HK-2 (cell line): ENCODE measurements at regions not wholly inside any gene's neighbourhood (a gene's known extent, or its start where the extent isn't known, plus 50 kb on each side); places are given as distances from the start of the nearest gene placed in this dataset.

ENCODE experiments used
- DNase-seq: peaks from one replicate; pipeline ENCODE4 v3.0.0-alpha.2; 2018; ENCODE audit not compliant: unreplicated experiment

DNA sequence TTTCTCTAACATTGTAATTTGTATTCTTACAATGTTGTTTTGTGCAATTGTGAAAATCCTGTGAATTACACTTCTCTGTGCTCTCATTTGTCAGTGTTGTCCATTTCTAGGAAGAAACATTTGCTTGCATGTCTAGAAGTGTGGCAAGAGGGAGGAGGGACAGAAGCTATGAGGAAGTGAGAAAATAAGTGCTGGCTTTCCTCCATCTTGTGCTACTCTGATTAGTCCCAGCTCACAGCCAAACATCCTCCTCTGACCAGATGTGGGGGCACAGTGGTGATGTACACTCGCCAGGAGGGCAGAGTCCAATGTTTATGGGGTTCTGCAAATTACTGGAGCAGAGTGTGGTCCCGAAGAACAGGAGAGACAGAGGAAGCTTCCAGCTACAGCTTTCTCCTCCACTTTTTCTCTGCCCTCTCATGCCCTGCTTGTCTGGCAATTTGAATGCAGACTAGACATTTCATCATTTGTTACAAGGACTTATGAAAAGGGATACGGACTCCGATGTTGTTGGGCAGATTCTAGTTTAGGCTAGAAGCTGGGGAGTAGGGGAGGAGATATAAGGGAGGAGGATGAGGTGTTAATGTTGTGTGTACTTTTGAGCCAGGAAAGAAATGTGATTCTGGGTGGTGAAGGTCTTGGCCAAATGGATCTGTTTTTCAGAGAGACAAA lies 131.0 kb upstream of the C1GALT1 start:
- no peak for DNase-seq

- no peak for DNase-seq
Measured at GRCh38 chr7:7054252-7054830, 128.0 kb upstream of the C1GALT1 start.

DNA sequence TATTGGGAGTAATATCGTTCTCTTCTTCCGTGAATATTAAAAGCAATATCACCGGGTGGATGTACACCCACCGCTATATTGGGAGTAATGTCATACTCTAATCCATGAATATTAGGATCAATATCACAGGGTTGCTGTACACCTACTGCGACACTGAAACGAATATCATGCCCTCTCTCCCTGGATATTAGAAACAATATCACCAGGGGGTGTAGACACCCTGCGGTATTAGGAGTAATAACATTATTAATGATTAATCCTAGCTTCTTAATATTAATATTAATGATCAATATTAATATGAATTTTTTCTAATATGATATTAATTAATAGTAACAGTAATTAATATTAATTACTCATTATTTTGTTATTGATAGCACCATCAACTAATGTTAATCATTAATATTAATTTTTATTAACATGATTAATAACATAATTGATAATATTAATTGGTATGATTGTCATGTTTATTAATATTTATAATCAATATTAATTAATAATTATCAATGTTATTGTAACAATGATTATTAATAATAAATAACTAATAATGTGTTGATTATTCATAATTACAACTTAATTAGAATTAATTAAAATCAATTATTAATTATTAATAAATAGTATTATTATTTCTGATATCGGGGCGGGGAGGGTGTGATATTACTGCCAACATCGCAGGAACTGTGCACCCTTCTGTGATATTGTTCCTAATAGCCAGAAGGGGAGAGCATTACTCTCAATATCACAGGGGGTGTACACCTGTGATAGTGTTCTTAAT lies 121.3 kb upstream of the C1GALT1 start:
- no peak for DNase-seq

- no peak for DNase-seq
Measured at GRCh38 chr7:7077945-7078344, 104.4 kb upstream of the C1GALT1 start.

- no peak for DNase-seq
Measured at GRCh38 chr7:7080802-7081201, 101.5 kb upstream of the C1GALT1 start.

DNA sequence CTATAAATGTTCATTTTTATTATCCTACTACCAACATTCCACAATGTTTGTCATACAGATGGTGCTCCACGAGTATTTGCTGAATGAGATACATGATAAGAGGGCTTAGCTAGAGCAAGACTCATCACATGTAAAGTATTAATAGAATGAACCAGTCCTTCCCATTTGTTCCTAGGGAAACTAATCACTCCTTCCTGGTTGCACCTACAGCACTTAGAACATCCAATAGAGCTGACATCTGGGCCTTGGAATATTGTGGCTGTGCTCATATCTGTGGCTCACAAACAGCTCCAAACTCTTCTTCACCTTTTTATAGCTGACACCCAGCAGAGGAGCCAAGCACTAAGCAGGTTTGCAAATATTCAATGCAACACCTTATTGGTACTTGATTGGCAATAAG lies 91.9 kb upstream of the C1GALT1 start:
- no peak for DNase-seq

DNA sequence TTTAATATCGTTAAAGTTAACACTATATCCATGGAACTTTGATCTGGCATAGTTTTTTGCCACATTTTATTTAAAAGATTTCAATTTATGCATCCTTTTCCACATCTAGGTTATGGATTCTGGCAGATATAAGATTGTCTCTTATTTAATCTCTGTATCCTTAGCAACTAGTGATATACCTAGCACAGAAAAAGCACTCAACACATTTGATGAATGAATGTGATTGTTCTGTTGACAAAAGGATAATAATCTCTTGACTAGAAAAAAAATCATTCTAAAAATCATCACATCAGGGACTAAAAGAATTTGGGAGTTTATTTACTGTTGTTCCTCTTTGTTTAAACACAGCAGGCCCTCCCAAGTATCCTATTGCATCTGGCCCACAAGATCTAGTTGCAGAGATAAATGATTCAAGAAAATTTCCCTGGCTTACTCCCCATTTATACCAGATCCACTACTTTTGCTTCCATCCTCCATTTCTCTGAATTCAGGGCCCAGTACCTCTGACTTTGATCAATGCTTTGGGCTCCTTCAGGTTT lies 84.0 kb upstream of the C1GALT1 start:
- DNase-seq = no peak

DNA sequence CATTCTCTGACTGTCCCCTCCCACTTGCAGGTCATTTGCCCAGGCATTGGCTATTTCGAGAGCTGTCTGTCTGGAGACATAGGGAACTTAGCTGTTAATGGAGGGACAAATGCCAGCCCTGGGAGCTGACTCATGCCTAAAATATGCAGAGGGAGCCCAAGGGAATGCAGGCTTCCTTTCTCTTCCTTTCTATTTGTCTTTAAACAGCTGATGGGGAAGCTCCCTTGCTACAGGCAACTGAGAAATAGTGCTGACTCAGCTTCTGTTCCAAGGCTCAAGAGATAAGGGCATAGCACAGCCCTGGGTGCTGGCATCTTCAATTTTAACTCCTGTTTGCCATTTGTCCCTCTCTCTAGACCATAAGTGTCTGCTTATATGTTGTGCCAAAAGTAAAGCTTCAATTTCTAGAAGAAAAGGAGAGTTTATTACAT lies 82.7 kb upstream of the C1GALT1 start:
- DNase-seq = peak; percentile 90

GRCh38 chr7:7100432-7100849 lies 81.9 kb upstream of the C1GALT1 start:
- no peak for DNase-seq

DNA sequence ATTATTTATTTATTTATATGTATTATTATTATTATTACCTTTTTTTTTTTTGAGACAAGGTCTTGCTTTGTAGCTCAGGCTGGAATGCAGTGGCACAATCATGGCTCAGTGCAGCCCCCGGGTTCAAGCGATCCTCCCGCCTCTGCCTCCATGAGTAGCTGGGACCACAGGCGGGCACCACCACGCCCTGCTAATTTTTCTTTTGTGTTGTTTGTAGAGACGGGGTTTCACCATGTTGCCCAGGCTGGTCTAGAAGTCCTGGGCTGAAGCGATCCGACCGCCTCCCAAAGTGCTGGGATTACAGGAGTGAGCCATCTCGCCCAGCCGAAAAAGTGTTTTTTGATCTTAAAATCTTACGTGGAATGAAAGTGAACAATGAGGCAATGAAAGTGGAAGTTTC lies 79.4 kb upstream of the C1GALT1 start:
- no peak for DNase-seq

DNA sequence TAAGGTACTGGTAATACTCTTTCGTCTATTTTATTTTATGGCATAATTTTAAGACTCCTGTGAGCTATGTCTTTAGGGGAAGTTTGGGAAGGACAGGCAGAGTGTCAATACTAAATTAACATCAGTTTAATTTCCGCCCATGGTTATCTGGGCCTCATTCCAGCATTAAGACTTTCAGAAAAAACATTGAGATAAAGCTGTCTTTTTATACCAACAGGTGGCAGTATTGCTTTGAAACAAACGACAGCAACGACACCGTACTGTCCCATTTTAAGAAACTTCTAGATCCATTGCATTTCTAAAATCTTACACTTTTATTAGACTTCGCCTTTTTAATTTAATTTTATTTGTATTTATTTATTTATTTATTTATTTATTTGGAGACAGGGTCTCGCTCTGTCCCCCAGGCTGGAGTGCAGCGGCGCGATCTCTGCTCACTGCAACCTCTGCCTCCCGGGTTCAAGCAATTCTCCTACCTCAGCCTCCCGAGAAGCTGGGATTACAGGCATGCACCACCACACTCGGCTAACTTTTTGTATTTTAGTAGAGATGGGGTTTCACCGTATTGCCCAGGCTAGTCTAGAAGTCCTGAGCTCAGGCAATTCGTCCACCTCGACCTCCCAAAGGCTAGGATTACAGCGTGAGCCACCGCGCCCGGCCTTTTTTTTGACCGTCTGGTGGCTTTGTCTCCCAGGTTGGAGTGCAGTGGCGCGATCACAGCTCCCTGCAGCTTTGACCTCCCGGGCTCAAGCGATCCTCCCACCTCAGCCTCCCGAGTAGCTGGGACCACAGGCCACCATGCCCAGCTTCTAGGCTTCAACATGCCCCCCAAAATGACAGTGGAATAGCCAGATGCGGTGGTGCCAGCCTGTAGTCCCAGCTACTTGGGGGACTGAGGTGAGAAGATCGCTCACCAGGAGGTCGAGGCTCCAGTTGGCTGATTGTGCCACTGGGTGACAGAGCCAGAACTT lies 78.7 kb upstream of the C1GALT1 start:
- no peak for DNase-seq

- DNase-seq = no peak
Measured at GRCh38 chr7:7104314-7104698, 78.0 kb upstream of the C1GALT1 start.

GRCh38 chr7:7104971-7105370 lies 77.4 kb upstream of the C1GALT1 start:
- DNase-seq = no peak

- DNase-seq = no peak
Measured at GRCh38 chr7:7105800-7106582, 76.4 kb upstream of the C1GALT1 start.

- DNase-seq = no peak
Measured at GRCh38 chr7:7108931-7109330, 73.4 kb upstream of the C1GALT1 start.

DNA sequence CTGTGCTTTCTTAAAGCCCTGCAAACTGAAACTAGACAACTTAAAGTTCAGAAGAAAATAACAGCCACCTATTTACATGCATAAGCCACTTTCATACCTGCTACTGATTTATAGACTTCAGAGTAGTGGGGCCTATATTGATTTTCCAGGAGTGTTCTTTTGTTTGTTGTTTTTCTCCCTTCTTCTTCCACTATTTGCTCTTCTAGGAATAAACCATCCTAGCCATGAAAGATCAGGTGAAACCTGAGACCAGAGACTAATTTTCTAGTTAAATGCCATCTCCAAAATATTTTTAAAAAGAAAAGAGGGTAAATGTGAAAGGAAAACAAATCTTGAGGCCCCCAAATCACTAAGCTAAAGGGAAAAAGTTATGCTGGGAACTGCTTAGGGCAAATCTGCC lies 72.4 kb upstream of the C1GALT1 start:
- no peak for DNase-seq

- DNase-seq = no peak
Measured at GRCh38 chr7:7110706-7111105, 71.6 kb upstream of the C1GALT1 start.

- no peak for DNase-seq
Measured at GRCh38 chr7:7112868-7113267, 69.5 kb upstream of the C1GALT1 start.

DNA sequence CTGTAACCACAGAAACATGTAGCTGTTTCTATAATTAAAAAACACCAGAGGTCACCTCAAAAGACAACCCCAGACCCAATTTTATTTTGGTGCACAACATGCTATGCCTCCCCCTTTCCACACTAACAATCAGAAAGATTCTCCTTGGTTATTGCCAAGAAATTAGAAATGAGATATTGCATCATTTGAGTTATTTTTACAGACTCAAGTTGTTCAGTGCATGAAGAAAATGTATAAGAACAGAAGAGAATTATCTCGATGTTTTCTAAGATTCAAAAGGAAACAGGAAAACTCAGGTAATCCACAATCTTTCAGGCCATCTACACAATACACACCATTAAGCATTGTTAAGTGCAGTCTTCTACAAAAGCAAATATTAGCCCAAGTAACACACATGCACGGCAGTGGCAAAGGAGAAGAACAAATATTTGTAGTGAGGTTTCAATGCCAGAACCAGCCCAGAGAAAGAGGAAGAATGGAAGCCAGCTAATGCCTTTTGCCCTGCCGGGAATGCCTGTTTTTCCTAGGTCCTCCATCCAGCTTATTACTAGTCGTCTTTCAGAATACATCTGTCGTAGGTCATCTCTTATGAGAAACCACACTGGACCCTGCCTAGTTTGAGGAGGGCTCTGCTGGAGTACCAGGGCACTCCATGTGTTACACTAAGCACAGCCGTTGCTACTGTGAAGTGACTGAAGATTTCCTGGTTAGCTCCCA lies 67.6 kb upstream of the C1GALT1 start:
- no peak for DNase-seq

- DNase-seq = no peak
Measured at GRCh38 chr7:7117935-7118586, 64.3 kb upstream of the C1GALT1 start.
